Neutrophil (primary cell): ENCODE measurements at regions not wholly inside any gene's neighbourhood (a gene's known extent, or its start where the extent isn't known, plus 50 kb on each side); places are given as distances from the start of the nearest gene placed in this dataset.

ENCODE experiments used
- H3K27ac ChIP-seq: fragments of 200-600 bp; sonication (generic); 2 replicates; pipeline ENCODE4 v1.5.1; 2016; ENCODE audit warnings: mild to moderate bottlenecking, moderate library complexity
- H3K27me3 ChIP-seq: fragments of 200-600 bp; sonication (generic); 2 replicates; pipeline ENCODE4 v1.6.0; 2016; ENCODE audit warnings: mild to moderate bottlenecking
- H3K36me3 ChIP-seq: fragments of 200-600 bp; sonication (generic); 2 replicates; pipeline ENCODE4 v1.5.1; 2017
- H3K4me1 ChIP-seq, 2 experiments: fragments of 200-600 bp in 1 of 2; sonication (generic) in 1 of 2; 1 replicate in 1 of 2; 2 replicates in 1 of 2; pipeline versions ENCODE4 v1.5.1 to v1.6.1; 2013 to 2016; ENCODE audit warnings: low read depth in 1 of 2, low read length in 1 of 2, mild to moderate bottlenecking in 1 of 2, moderate library complexity in 1 of 2; ENCODE audit not compliant: control insufficient read depth in 1 of 2, insufficient read depth in 1 of 2
- H3K4me3 ChIP-seq, 2 experiments: fragments of 200-600 bp in 1 of 2; sonication (generic) in 1 of 2; 1 replicate in 1 of 2; 2 replicates in 1 of 2; pipeline ENCODE4 v1.5.1; 2013 to 2016; ENCODE audit warnings: low read depth in 1 of 2, low read length in 1 of 2, mild to moderate bottlenecking in 1 of 2, moderate library complexity in 1 of 2
- H3K9me3 ChIP-seq: fragments of 200-600 bp; sonication (generic); 2 replicates; pipeline ENCODE4 v1.5.1; 2016
- TF ChIP-seq, protein P1 (sequence below): fragments of 200-600 bp; sonication (generic); IDR thresholded peaks from 2 replicates; pipeline ENCODE4 v1.5.1; 2016; ENCODE audit warnings: antibody characterized with exemption

DNA sequence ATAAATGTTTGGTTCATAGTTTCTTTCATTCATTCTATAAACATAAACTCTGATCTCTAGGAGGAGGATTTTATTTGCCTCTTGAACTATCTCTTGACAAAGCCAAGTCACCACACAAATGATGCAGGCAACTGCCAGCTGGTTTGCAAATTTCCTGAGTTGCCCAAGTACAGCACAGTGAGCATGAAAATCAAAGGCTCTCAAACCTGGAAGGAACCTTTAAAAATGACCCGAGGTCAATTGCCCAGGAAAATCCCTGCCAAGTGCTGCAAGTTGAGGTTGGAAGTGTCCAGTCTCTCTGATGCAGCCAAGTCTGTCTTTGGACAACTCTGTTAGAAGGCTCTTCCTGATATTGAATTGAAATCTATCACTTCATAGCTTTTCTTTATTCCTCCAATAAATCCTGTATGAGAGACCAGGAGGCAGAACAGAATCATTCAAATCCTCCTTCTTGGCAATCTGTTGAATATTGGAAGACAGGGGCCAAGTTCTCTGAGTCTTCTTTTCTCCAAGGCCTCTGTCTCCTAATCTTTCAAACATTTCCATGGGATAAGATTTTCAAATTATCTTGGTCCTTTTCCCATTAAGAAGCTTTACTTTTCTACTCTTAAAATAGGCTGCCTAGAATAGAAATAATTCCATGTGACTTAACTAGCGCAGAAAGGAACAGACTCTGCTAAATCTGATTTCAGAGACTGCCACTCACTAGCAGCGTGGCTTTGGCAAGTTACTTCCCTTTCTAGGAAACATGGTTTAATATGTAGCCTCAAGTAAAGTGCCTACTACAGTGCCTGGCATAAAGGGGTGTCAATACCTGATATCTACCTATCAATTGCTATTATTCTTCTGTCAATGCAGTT lies 159.2 kb downstream of the SNX18 start:
- Histone ChIP-seq H3K4me3 (no peak overlapping the region), H3K9me3 (no peaks in the 10 kb centered on the region), H3K27ac (peak overlapping the region; percentile 90), H3K36me3 (no peaks in the 10 kb centered on the region), H3K27me3 (no peaks in the 10 kb centered on the region), H3K4me1 (peaks cover 56 to 57% of the 10 kb centered on the region in 2 experiments)
- TF ChIP-seq, protein P1, sequence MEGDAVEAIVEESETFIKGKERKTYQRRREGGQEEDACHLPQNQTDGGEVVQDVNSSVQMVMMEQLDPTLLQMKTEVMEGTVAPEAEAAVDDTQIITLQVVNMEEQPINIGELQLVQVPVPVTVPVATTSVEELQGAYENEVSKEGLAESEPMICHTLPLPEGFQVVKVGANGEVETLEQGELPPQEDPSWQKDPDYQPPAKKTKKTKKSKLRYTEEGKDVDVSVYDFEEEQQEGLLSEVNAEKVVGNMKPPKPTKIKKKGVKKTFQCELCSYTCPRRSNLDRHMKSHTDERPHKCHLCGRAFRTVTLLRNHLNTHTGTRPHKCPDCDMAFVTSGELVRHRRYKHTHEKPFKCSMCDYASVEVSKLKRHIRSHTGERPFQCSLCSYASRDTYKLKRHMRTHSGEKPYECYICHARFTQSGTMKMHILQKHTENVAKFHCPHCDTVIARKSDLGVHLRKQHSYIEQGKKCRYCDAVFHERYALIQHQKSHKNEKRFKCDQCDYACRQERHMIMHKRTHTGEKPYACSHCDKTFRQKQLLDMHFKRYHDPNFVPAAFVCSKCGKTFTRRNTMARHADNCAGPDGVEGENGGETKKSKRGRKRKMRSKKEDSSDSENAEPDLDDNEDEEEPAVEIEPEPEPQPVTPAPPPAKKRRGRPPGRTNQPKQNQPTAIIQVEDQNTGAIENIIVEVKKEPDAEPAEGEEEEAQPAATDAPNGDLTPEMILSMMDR = no peak

DNA sequence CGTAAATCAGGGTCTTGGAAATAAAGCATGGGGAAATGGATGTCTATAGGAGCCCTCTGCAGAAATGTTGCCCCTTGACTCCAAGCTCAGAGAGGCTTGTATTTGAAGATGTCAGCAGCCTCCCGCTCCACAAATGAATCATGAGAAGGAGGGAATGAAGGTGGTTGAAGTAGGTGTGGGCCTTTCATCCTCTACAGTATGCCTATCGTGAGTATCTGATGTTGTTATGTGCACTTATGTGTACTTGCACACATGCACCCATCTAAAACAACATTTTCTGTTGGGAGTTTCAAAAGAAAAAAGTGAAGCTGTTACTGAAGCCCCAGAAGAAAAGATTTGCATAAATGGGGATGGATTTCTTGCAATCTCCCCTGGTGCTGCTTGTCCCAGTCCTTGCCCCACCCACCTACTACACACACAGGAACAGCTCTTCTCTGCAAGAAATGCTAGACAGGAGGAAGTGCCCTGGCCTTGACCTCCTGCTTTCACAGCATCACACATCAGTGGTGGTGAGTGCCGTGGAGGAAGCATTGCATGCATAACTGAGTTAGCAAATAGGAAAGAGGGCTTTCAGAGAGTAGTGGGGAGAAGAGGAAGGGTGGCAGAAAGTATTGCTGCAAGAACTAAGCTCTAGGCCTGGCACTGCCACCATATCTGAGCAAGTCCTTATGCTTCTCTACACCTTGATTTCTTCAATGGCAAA lies 156.1 kb downstream of the SNX18 start:
- Histone ChIP-seq H3K9me3 (no peaks in the 10 kb centered on the region), H3K36me3 (no peaks in the 10 kb centered on the region), H3K4me3 (peak overlapping the region; percentile 12 to 53), H3K4me1 (peaks cover 83 to 85% of the 10 kb centered on the region in 2 experiments), H3K27me3 (no peaks in the 10 kb centered on the region), H3K27ac (peak overlapping the region; percentile 90)
- TF ChIP-seq, protein P1 = peak; percentile 43

DNA sequence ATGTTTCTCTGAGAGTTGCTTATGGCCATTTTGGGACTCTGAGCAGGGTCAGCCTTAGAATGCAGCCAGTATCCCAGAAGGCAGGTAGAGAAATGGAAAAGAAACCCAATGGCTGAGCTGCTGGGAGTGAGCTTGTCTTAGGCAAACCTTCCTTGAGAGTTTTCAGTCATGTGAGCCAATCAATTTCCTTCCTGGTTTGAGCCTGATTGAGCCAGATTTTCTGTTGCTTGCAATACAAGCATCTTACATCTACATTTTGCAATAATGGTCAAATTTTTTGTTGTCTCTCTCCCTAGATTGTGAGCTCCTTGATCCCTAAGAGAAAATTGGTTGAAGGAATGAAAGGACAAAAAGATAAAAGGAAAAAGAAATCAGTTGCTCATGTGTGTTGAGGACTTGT lies 155.3 kb downstream of the SNX18 start:
- H3K27ac ChIP-seq = peak overlapping the region; percentile 90
- no peaks in the 10 kb centered on the region for H3K27me3 ChIP-seq
- peaks cover 83 to 85% of the 10 kb centered on the region in 2 experiments for H3K4me1 ChIP-seq
- H3K36me3 ChIP-seq = no peaks in the 10 kb centered on the region
- H3K9me3 ChIP-seq = no peaks in the 10 kb centered on the region
- TF ChIP-seq, protein P1 = no peak
- peak overlapping the region; percentile 15 to 53 for H3K4me3 ChIP-seq

DNA sequence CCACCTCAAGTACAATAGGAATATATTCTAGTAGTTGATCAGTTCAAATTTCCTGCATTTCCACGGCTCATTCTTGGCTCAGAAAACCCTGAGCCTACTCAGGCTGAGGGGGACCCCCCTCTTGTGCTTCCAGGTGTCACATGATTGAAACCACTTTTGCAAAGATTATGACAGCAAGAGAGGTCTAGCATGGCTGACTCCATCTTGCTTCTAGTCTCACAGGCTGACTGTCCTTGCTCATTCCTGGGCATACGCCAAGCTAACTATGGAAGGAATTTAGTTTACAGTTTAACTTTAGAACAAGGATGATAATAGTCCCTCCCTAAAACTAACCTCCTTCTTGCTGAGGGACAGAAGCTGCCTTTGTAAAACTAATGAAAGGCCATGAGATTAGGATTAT lies 154.1 kb downstream of the SNX18 start:
- Histone ChIP-seq H3K9me3 (no peaks in the 10 kb centered on the region), H3K27me3 (no peaks in the 10 kb centered on the region), H3K27ac (peak overlapping the region; percentile 90), H3K4me1 (peaks cover 76 to 79% of the 10 kb centered on the region in 2 experiments), H3K36me3 (no peaks in the 10 kb centered on the region), H3K4me3 (peak overlapping the region; percentile 4 to 53)
- TF ChIP-seq, protein P1 = no peak

DNA sequence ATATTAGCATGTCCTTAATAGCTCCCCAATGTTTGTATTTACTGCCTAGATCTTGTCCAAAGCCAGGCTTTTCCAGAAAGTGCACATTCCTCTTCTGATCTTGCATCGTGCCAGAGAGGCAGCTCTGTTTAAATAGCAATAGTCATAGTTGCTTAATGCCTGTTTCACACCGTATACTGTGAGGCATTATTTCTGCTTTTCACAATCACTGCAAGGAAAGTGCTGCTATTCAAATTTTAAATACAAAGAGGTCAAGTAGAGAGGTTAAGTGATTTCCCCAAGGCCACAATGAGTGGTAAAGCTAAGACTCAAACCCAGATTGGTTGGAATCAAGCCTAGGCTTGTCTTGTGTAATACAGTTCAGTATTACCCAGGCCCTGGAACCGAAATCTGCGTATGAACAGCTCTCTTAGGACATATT lies 153.6 kb downstream of the SNX18 start:
- TF ChIP-seq, protein P1 = no peak
- Histone ChIP-seq H3K27me3 (no peaks in the 10 kb centered on the region), H3K4me1 (peaks cover 70 to 73% of the 10 kb centered on the region in 2 experiments), H3K27ac (peak overlapping the region; percentile 90), H3K9me3 (no peaks in the 10 kb centered on the region), H3K36me3 (no peaks in the 10 kb centered on the region), H3K4me3 (peak overlapping the region; percentile 15 to 53)
